Left ventricle myocardium inferior (tissue), 1 donor: ENCODE measurements at regions not wholly inside any gene's neighbourhood (a gene's known extent, or its start where the extent isn't known, plus 50 kb on each side); places are given as distances from the start of the nearest gene placed in this dataset.
A peak's percentile ranks its signal among the peaks of the same experiment; 100 is the strongest.
"Not testable (repeated sequence)": the region's sequence is repeated elsewhere in the genome, so short reads cannot be mapped to it uniquely, and the experiment has no call there.

Source experiments
- DNase-seq: peaks from one replicate; pipeline ENCODE4 v3.0.0-alpha.2; 2020
- H3K27ac ChIP-seq: fragments of 200-600 bp; replicated peaks from 2 replicates; pipeline ENCODE4 v1.8.0; 2021
- H3K27me3 ChIP-seq: fragments of 200-600 bp; 2 replicates; pipeline ENCODE4 v1.8.0; 2021; ENCODE audit warnings: low read depth
- H3K36me3 ChIP-seq: fragments of 200-600 bp; 2 replicates; pipeline ENCODE4 v1.8.0; 2021
- H3K4me1 ChIP-seq: fragments of 200-600 bp; 2 replicates; pipeline ENCODE4 v1.8.0; 2021
- H3K4me3 ChIP-seq: fragments of 200-600 bp; 2 replicates; pipeline ENCODE4 v1.8.0; 2021; ENCODE audit warnings: mild to moderate bottlenecking, moderate library complexity
- H3K9me3 ChIP-seq: fragments of 200-600 bp; replicated peaks from 2 replicates; pipeline ENCODE4 v1.8.0; 2021
- intact Hi-C: fragments of 100-400 bp; cut with micrococcal nuclease; formaldehyde crosslinking; loops from one replicate; pipeline ENCODE4 v1.11.0; 2022
- TF ChIP-seq, protein P1 (sequence below): fragments of 200-600 bp; IDR thresholded peaks from 2 replicates; pipeline ENCODE4 v1.8.0; 2021; ENCODE audit warnings: antibody characterized with exemption, mild to moderate bottlenecking, borderline replicate concordance
- donor health status: DM: no; HTN: yes; CAD: no; lungs with severe emphysema.

DNA sequence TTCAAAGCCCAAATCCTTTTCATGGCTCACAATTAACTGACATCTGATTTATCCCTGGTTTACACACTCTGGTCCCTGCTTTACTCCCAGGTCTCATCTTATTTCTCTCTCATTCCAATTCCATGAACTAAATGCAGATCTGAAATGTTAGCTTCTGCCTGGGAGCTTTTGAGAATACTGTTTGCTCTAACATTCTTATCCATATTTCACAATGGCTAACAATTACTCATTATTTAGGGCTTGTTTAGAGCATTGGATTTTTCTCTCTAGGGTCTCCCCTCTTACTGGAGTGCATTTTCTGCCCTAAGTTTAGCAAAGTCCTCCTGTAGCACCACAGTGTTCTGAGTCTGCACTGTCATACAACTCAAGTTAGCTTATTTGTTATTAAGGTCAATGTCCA, 121.5 kb upstream of the HCRTR2 start:
- Histone ChIP-seq H3K36me3 (no peaks in the 10 kb centered on the region), H3K9me3 (no peaks in the 10 kb centered on the region), H3K27ac (no peak overlapping the region), H3K27me3 (no peaks in the 10 kb centered on the region), H3K4me1 (peaks cover 1% of the 10 kb centered on the region), H3K4me3 (no peak overlapping the region)
- intact Hi-C loops = loop anchor here (10.0 kb wide), 1 partner anchor 1078 kb away; no protein-coding TSS in a partner anchor
- TF ChIP-seq, protein P1, sequence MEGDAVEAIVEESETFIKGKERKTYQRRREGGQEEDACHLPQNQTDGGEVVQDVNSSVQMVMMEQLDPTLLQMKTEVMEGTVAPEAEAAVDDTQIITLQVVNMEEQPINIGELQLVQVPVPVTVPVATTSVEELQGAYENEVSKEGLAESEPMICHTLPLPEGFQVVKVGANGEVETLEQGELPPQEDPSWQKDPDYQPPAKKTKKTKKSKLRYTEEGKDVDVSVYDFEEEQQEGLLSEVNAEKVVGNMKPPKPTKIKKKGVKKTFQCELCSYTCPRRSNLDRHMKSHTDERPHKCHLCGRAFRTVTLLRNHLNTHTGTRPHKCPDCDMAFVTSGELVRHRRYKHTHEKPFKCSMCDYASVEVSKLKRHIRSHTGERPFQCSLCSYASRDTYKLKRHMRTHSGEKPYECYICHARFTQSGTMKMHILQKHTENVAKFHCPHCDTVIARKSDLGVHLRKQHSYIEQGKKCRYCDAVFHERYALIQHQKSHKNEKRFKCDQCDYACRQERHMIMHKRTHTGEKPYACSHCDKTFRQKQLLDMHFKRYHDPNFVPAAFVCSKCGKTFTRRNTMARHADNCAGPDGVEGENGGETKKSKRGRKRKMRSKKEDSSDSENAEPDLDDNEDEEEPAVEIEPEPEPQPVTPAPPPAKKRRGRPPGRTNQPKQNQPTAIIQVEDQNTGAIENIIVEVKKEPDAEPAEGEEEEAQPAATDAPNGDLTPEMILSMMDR = no peak
- DNase-seq = no peak

DNA sequence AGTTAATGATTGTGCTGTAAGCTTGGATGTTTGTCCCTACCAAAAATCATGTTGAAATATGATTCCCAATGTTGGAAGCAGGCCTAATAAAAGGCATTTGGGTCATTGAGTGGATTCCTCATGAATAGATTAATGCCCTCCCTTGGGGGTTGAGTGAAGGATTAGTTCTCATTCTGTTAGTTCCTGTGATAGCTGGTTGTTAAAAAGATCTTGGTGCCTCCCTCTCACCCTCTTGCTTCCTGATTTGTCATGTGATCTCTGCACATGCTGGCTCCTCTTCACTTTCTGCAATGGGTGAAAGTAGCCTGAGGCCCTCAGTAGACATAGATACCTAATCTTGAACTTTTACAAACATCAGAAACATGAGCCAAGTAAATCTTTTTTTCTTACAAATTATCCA, 115.6 kb upstream of the HCRTR2 start:
- Histone ChIP-seq H3K9me3 (peaks cover 32% of the 10 kb centered on the region), H3K4me3 (no peak overlapping the region), H3K36me3 (no peaks in the 10 kb centered on the region), H3K27me3 (no peaks in the 10 kb centered on the region), H3K4me1 (no peaks in the 10 kb centered on the region), H3K27ac (no peak overlapping the region)
- no peak for DNase-seq
- intact Hi-C loops = loop anchor here (10.0 kb wide), 1 partner anchor 1084 kb away; no protein-coding TSS in a partner anchor
- TF ChIP-seq, protein P1 = no peak

DNA sequence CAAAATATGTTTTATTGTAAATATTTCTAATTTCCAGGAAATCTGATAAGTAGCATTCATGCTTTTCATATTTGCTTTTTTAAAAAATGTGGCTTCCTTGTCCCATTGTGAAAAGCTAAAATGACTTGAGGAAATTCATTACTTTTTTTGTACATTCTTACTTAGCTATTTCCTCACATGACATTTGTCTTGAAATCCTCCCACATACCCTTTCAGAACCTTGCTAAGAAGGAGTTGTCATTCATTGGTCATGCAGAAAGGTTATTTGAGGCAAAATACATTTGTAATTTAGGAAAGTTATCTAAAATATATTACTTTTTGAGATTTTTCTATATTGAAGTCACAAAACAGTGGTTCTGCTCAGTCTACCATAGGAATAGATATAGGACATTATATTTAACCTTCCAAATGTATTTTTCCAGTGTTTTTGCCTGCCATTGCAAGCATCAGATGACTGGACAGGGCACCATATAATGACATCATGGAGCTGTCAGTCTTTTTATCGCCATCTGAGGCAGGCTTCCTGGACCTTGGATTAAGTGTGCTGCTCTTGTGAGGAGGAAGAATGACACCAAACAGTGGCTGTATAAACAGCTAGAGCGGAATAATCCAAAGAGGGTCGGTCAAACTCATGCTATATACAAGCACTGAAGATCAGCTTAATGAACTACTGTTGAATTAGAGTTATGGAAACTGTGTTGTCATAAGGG, 109.4 kb upstream of the HCRTR2 start:
- H3K36me3 ChIP-seq = no peaks in the 10 kb centered on the region
- H3K9me3 ChIP-seq = peaks cover 31% of the 10 kb centered on the region
- no peak for DNase-seq
- H3K27me3 ChIP-seq = no peaks in the 10 kb centered on the region
- H3K27ac ChIP-seq = peak overlapping the region; percentile 75
- no peak overlapping the region for H3K4me3 ChIP-seq
- TF ChIP-seq, protein P1 = no peak
- intact Hi-C loops = no loop called here
- H3K4me1 ChIP-seq = no peaks in the 10 kb centered on the region

DNA sequence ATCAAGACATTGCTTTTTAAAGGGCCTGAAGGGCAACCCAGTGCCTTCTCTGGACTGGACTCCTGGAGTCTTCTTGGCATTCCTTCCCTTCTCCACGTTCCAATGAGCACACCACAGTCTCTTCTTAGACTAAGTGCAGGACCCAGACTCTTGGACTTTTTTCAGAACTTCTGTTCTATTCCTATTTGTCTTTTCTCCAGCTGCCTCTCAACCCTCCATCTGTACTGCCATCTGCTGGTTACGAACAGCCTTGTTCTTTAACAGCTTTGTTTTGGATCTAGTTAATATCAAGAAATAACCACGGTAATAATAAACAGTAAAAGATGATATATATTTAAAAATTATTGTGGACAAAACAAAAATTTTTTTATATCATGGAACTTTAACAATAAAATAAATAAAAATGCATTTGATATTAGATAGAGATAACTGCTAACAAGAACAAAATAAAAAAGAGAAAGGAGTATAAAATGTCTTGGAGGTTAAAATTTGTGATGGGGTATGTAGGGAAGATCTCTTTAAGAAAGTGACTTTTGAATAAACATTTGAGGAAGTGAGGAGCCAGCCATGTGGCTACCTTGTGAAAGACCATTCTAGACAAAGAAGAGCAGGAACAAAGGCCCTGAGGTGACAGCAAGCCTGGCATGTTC, 105.1 kb upstream of the HCRTR2 start:
- no peak for DNase-seq
- H3K4me1 ChIP-seq = no peaks in the 10 kb centered on the region
- peaks cover 15% of the 10 kb centered on the region for H3K9me3 ChIP-seq
- TF ChIP-seq, protein P1 = peak; percentile 65
- H3K4me3 ChIP-seq = no peak overlapping the region
- no peaks in the 10 kb centered on the region for H3K36me3 ChIP-seq
- no peak overlapping the region for H3K27ac ChIP-seq
- H3K27me3 ChIP-seq = no peaks in the 10 kb centered on the region
- intact Hi-C loops = no loop called here

DNA sequence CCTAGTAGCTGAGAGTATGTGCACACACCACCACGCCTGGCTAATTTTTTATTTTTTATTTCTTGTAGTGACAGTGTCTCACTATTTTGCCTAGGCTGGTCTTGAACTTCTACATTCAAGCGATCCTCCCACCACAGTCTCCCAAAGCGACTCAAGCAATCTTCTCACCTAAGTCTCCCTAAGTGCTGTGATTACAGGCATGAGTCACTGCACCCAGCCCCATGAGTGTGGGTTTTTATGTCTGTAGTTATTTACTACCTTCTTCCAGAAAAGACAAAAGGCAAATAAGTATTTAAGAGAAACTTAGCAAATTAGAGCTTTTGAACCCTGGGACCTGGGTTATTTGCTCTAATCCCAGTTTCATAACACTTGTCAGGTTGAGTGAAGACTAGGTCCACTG, 92.3 kb upstream of the HCRTR2 start:
- H3K27ac ChIP-seq = no peak overlapping the region
- no peak overlapping the region for H3K4me3 ChIP-seq
- TF ChIP-seq, protein P1 = no peak
- DNase-seq = no peak
- intact Hi-C loops = no loop called here
- H3K36me3 ChIP-seq = no peaks in the 10 kb centered on the region
- H3K4me1 ChIP-seq = no peaks in the 10 kb centered on the region
- H3K9me3 ChIP-seq = peaks cover 25% of the 10 kb centered on the region
- no peaks in the 10 kb centered on the region for H3K27me3 ChIP-seq

DNA sequence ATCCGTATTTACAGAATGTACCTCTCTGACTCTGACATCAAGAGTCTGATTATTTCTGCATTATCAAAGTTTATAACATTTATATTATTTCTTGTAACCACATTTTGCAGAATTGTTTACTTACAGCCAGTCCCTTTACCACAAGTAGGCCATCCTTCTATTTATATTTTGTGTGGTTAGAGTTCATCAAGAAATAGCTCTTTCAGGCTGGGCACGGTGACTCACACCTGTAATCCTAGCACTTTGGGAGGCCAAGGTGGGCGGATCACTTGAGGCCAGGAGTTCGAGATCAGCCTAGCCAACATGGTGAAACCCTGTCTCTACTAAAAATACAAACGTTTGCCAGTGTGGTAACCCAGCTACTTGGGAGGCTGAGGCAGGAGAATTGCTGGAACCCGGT, 86.3 kb upstream of the HCRTR2 start:
- H3K4me3 ChIP-seq, DNase-seq, H3K4me1 ChIP-seq, H3K27me3 ChIP-seq, H3K36me3 ChIP-seq, intact Hi-C loops, H3K27ac ChIP-seq: not testable (repeated sequence)
- H3K9me3 ChIP-seq = peaks cover 35% of the 10 kb centered on the region
